Glutamatergic neuron (in vitro differentiated cells): ENCODE measurements at regions not wholly inside any gene's neighbourhood (a gene's known extent, or its start where the extent isn't known, plus 50 kb on each side); places are given as distances from the start of the nearest gene placed in this dataset.

Source experiments
- DNase-seq: peaks from one replicate; pipeline ENCODE4 v3.0.0; 2022
- H3K27ac Mint-ChIP-seq: one replicate; pipeline ENCODE4 v1.8.0; 2020; ENCODE audit warnings: mild to moderate bottlenecking, mixed read lengths, inconsistent platforms; ENCODE audit not compliant: unreplicated experiment
- H3K27me3 Mint-ChIP-seq: one replicate; pipeline ENCODE4 v1.8.0; 2020; ENCODE audit warnings: mild to moderate bottlenecking, moderate library complexity, mixed read lengths, inconsistent platforms; ENCODE audit not compliant: unreplicated experiment
- H3K36me3 Mint-ChIP-seq: one replicate; pipeline ENCODE4 v1.8.0; 2020; ENCODE audit warnings: mild to moderate bottlenecking, mixed read lengths, inconsistent platforms; ENCODE audit not compliant: unreplicated experiment
- H3K4me1 Mint-ChIP-seq: one replicate; pipeline ENCODE4 v1.8.0; 2020; ENCODE audit warnings: mild to moderate bottlenecking, low read depth, mixed read lengths, inconsistent platforms; ENCODE audit not compliant: unreplicated experiment
- H3K4me3 Mint-ChIP-seq: one replicate; pipeline ENCODE4 v1.8.0; 2020; ENCODE audit warnings: mild to moderate bottlenecking, mixed read lengths, inconsistent platforms; ENCODE audit not compliant: unreplicated experiment
- H3K9me3 Mint-ChIP-seq: one replicate; pipeline ENCODE4 v1.8.0; 2020; ENCODE audit warnings: mild to moderate bottlenecking, moderate library complexity, mixed read lengths, inconsistent platforms; ENCODE audit not compliant: unreplicated experiment
- TF ChIP-seq, protein P1 (sequence below): fragments of 200-600 bp; sonication (generic); IDR thresholded peaks from one replicate; pipeline ENCODE4 v1.5.0; 2021; ENCODE audit not compliant: partially characterized antibody, unreplicated experiment

DNA sequence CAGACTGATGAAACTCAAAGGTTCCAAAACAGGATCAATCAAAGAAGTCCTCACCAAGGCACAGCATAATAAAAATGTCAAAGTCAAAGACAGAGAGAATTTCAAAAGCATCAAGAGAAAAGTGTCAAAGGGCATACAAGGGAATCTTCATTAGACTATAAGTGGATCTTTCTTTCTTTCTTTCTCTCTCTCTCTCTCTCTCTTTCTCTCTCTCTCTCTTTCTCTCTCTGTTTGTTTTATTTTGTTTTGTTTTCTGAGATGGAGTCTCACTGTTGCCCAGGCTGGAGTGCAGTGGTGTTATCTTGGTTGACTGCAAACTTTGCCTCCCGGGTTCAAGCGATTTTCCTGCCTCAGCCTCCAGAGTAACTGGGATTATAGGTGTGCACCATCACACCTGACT is 148.3 kb upstream of the CD180 start:
- Mint-ChIP-seq H3K27ac (no peak overlapping the region), H3K4me1 (no peaks in the 10 kb centered on the region), H3K9me3 (peaks cover 2% of the 10 kb centered on the region), H3K27me3 (peaks cover 1% of the 10 kb centered on the region), H3K4me3 (no peak overlapping the region), H3K36me3 (peaks cover 5% of the 10 kb centered on the region)
- no peak for DNase-seq
- TF ChIP-seq, protein P1, sequence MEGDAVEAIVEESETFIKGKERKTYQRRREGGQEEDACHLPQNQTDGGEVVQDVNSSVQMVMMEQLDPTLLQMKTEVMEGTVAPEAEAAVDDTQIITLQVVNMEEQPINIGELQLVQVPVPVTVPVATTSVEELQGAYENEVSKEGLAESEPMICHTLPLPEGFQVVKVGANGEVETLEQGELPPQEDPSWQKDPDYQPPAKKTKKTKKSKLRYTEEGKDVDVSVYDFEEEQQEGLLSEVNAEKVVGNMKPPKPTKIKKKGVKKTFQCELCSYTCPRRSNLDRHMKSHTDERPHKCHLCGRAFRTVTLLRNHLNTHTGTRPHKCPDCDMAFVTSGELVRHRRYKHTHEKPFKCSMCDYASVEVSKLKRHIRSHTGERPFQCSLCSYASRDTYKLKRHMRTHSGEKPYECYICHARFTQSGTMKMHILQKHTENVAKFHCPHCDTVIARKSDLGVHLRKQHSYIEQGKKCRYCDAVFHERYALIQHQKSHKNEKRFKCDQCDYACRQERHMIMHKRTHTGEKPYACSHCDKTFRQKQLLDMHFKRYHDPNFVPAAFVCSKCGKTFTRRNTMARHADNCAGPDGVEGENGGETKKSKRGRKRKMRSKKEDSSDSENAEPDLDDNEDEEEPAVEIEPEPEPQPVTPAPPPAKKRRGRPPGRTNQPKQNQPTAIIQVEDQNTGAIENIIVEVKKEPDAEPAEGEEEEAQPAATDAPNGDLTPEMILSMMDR, result no peak

DNA sequence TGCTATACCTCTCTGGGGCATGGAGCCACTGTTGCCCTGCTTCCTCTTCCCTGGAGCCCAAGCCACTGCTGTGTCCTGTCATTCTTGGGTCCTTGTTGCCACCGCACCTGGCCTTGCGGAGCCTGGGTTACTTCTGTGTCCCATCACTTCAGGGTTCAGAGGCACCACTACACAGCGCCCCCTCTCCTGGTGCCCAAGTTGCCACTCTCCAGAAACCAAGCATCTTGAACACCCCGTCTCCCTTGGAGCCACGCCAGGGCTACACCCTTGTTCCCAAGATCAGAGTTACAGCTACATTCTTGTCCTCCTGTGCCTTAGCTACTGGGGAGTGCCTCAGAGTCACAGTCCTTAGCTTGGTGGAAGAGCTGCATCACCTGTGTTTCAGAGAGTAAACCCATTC is 147.2 kb upstream of the CD180 start:
- Mint-ChIP-seq H3K4me3 (no peak overlapping the region), H3K27me3 (peaks cover 1% of the 10 kb centered on the region), H3K4me1 (no peaks in the 10 kb centered on the region), H3K27ac (no peak overlapping the region), H3K9me3 (peaks cover 2% of the 10 kb centered on the region), H3K36me3 (peaks cover 5% of the 10 kb centered on the region)
- no peak for DNase-seq
- TF ChIP-seq, protein P1, result no peak

DNA sequence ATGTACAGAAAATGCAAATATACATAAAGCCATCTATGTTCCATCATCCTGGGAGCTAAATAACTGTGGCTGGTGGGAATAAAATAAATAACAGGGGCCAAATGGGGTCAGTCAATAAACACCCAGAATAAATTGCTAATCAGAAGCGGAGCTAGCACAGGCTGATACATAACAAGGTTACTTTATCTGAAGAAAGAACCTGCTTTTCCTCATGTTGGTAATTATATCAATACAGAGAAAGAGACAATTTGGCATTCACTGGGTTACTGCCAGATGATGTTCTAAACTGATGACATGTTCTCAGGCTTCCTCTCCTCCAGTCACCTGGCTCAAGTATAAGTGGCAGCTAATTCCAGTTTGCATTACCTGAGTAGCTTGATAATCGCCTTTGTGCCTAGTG is 144.9 kb upstream of the CD180 start:
- no peaks in the 10 kb centered on the region for H3K27me3 Mint-ChIP-seq
- H3K4me1 Mint-ChIP-seq, result no peaks in the 10 kb centered on the region
- no peak overlapping the region for H3K4me3 Mint-ChIP-seq
- TF ChIP-seq, protein P1, result no peak
- peaks cover 2% of the 10 kb centered on the region for H3K9me3 Mint-ChIP-seq
- DNase-seq, result no peak
- no peak overlapping the region for H3K27ac Mint-ChIP-seq
- H3K36me3 Mint-ChIP-seq, result peaks cover 5% of the 10 kb centered on the region

DNA sequence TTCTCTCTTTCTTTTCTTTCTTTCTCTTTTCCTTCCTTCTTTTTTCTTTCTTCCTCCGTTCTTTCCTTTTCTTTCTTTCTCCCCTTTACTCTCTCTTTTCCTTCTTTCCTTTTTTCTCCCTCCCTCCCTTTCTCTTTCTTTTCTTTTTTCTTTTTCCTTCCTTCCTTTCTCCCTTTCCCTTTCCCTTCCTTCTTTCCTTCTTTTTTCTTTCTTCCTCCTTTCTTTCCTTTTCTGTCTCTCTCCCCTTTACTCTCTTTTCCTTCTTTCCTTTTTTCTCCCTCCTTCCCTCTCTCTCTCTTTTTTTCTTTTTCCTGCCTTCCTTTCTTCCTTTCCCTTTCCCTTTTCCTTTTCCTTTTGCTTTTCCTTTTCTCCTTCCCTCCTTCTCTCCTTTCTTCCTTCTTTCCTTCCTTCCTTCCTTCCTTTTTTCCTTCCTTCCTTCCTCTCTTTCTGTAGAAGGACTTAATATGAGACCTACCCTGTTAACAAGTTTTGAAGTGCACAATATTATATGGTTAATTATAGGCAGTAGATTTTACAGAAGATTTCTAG is 142.7 kb upstream of the CD180 start:
- Mint-ChIP-seq H3K9me3 (peaks cover 2% of the 10 kb centered on the region), H3K4me3 (no peak overlapping the region), H3K27ac (no peak overlapping the region), H3K27me3 (no peaks in the 10 kb centered on the region), H3K4me1 (no peaks in the 10 kb centered on the region), H3K36me3 (peaks cover 5% of the 10 kb centered on the region)
- TF ChIP-seq, protein P1, result no peak
- DNase-seq, result no peak

DNA sequence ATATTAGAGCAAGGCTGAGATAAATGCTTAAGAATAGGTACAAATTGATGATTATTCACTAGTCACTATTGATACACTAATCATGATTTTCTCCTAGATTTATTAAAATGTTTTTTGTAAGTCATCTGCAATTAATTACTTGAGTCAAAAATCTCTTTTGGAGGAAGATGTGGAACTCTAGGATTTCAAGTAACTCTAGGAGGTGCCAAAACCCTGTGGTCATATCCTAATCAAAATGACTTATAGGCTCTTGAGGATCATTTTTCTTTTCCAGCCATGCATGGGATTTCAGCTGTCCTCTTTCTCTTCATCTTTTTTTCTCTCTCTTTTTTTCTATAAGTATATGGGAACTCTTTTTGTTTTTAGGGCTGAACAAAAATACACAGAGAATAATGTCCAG is 141.8 kb upstream of the CD180 start:
- no peak for DNase-seq
- Mint-ChIP-seq H3K4me1 (no peaks in the 10 kb centered on the region), H3K4me3 (no peak overlapping the region), H3K36me3 (peaks cover 5% of the 10 kb centered on the region), H3K27me3 (no peaks in the 10 kb centered on the region), H3K9me3 (peaks cover 2% of the 10 kb centered on the region), H3K27ac (no peak overlapping the region)
- TF ChIP-seq, protein P1, result no peak
